SK-N-SH treated with all-trans-retinoic acid at 6 μM for 48 hours (cell line): ENCODE measurements at regions not wholly inside any gene's neighbourhood (a gene's known extent, or its start where the extent isn't known, plus 50 kb on each side); places are given as distances from the start of the nearest gene placed in this dataset.

Experiments
- ATAC-seq: fragments of 200-7000 bp; cut with Tn5 transposase; 3 replicates; pipeline ENCODE4 v1.9.1; 2020; ENCODE audit warnings: mild to moderate bottlenecking, moderate library complexity
- ARNTL ChIP-seq: fragments of 450-650 bp; formaldehyde crosslinking; IDR thresholded peaks from 2 replicates; pipeline ENCODE4 v1.5.0; 2020; ENCODE audit warnings: low read depth, mild to moderate bottlenecking, moderate library complexity, borderline replicate concordance
- BACH2 ChIP-seq: fragments of 250-450 bp; sonication (Bioruptor Pico); IDR thresholded peaks from 2 replicates; pipeline ENCODE4 v1.9.0; 2021; ENCODE audit warnings: mild to moderate bottlenecking, borderline replicate concordance
- CSDC2 ChIP-seq: fragments of 250-450 bp; sonication (Bioruptor Pico); IDR thresholded peaks from 2 replicates; pipeline ENCODE4 v1.5.0; 2020; ENCODE audit warnings: mild to moderate bottlenecking, moderate library complexity
- CSRNP3 ChIP-seq: fragments of 250-450 bp; sonication (Bioruptor Pico); IDR thresholded peaks from 2 replicates; pipeline ENCODE4 v1.5.1; 2021; ENCODE audit warnings: mild to moderate bottlenecking, moderate library complexity
- ESRRG ChIP-seq: fragments of 250-450 bp; sonication (Bioruptor Pico); IDR thresholded peaks from 2 replicates; pipeline ENCODE4 v1.6.1; 2021; ENCODE audit warnings: mild to moderate bottlenecking
- GLIS3 ChIP-seq: fragments of 250-450 bp; sonication (Bioruptor Pico); IDR thresholded peaks from 2 replicates; pipeline ENCODE4 v1.5.0; 2020; ENCODE audit warnings: mild to moderate bottlenecking, moderate library complexity
- ISL1 ChIP-seq: fragments of 250-450 bp; sonication (Bioruptor Pico); IDR thresholded peaks from 2 replicates; pipeline ENCODE4 v2.1.2; 2022; ENCODE audit warnings: mild to moderate bottlenecking, moderate library complexity
- OSR1 ChIP-seq: fragments of 250-450 bp; sonication (Bioruptor Pico); IDR thresholded peaks from 2 replicates; pipeline ENCODE4 v1.8.0; 2022; ENCODE audit warnings: moderate library complexity, mild to moderate bottlenecking, inconsistent platforms
- PATZ1 ChIP-seq: fragments of 250-450 bp; sonication (Bioruptor Pico); IDR thresholded peaks from 2 replicates; pipeline ENCODE4 v1.8.0; 2020; ENCODE audit warnings: mild to moderate bottlenecking, moderate library complexity, borderline replicate concordance
- PPARA ChIP-seq: fragments of 250-450 bp; sonication (Bioruptor Pico); IDR thresholded peaks from 2 replicates; pipeline ENCODE4 v1.5.0; 2020; ENCODE audit warnings: mild to moderate bottlenecking, borderline replicate concordance
- RARB ChIP-seq: fragments of 250-450 bp; sonication (Bioruptor Pico); IDR thresholded peaks from 2 replicates; pipeline ENCODE4 v1.8.0; 2021; ENCODE audit warnings: mild to moderate bottlenecking, moderate library complexity
- SNAI2 ChIP-seq: fragments of 250-450 bp; sonication (Bioruptor Pico); IDR thresholded peaks from 2 replicates; pipeline ENCODE4 v1.5.0; 2020; ENCODE audit warnings: mild to moderate bottlenecking, moderate library complexity
- TCF4 ChIP-seq: fragments of 250-450 bp; sonication (Bioruptor Pico); IDR thresholded peaks from 2 replicates; pipeline ENCODE4 v1.8.0; 2021; ENCODE audit warnings: mild to moderate bottlenecking, moderate library complexity, borderline replicate concordance
- TOX ChIP-seq: fragments of 250-450 bp; sonication (Bioruptor Pico); IDR thresholded peaks from 2 replicates; pipeline ENCODE4 v1.8.0; 2021; ENCODE audit warnings: mild to moderate bottlenecking, moderate library complexity, borderline replicate concordance
- TSHZ2 ChIP-seq: fragments of 250-450 bp; sonication (Bioruptor Pico); IDR thresholded peaks from 2 replicates; pipeline ENCODE4 v1.5.0; 2020; ENCODE audit warnings: mild to moderate bottlenecking, moderate library complexity
- ZC3H10 ChIP-seq: fragments of 250-450 bp; sonication (Bioruptor Pico); IDR thresholded peaks from 2 replicates; pipeline ENCODE4 v1.5.1; 2021; ENCODE audit warnings: mild to moderate bottlenecking, moderate library complexity
- ZFP3 ChIP-seq: fragments of 250-450 bp; sonication (Bioruptor Pico); IDR thresholded peaks from 2 replicates; pipeline ENCODE4 v1.5.0; 2020; ENCODE audit warnings: mild to moderate bottlenecking, moderate library complexity
- ZFP30 ChIP-seq: fragments of 450-650 bp; formaldehyde crosslinking; IDR thresholded peaks from 2 replicates; pipeline ENCODE4 v1.5.0; 2022; ENCODE audit warnings: mild to moderate bottlenecking, moderate library complexity
- ZNF565 ChIP-seq: fragments of 450-650 bp; formaldehyde crosslinking; conservative IDR thresholded peaks from 2 replicates; pipeline ENCODE4 v1.5.0; 2020; ENCODE audit warnings: low read depth, mild to moderate bottlenecking, moderate library complexity
- ZNF70 ChIP-seq: fragments of 450-650 bp; formaldehyde crosslinking; IDR thresholded peaks from 2 replicates; pipeline ENCODE4 v1.5.0; 2020; ENCODE audit warnings: mild to moderate bottlenecking, moderate library complexity
- ZNF8 ChIP-seq: fragments of 450-650 bp; formaldehyde crosslinking; IDR thresholded peaks from 2 replicates; pipeline ENCODE4 v1.5.0; 2020; ENCODE audit warnings: mild to moderate bottlenecking, moderate library complexity
- TF ChIP-seq, protein P1 (sequence below): fragments of 250-450 bp; sonication (Bioruptor Pico); IDR thresholded peaks from 2 replicates; pipeline ENCODE4 v1.5.1; 2020; ENCODE audit warnings: low read depth, mild to moderate bottlenecking, moderate library complexity

DNA sequence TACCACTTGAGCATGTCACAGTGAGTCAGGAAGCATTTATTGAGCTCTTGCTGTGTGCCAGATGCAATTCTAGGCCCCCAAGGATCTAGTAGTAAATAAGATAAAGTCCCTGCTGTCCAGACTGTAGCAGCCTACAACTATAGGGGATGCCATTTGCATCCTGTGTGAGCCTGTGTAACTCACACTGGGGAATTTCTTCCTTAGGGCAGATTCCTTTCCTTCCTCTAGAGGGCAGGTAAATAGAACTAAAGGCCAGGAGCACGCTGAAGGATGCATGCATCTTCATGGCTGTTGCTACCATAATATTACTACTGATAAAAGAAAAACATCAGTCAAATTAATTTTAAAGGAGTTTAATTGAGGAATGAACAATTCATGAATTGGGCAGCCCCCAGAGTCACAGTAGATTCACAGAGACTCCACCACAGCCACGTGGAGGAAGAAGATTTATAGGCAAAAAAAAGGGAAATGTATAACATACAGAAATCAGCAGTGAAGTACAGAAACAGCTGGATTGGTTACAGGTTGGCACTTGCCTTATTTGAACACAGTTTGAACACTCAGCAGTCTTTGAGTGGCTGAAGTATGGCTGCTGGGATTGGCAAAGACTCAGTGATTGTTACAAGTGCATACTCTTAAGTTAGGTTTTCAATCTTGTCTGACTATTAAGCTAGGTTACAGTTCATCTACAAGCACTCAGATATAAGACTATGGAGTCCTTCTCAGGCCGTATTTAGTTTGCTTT lies 98.9 kb downstream of the ACTL7B start:
- TF ChIP-seq CSDC2 (CRISPR knock-in tag), result no peak
- TF ChIP-seq GLIS3 (CRISPR knock-in tag), result no peak
- no peak for TF ChIP-seq OSR1 (CRISPR knock-in tag)
- no peak for TF ChIP-seq SNAI2 (CRISPR knock-in tag)
- no peak for TF ChIP-seq RARB (CRISPR knock-in tag)
- no peak for TF ChIP-seq ZNF565
- TF ChIP-seq ESRRG (CRISPR knock-in tag), result no peak
- TF ChIP-seq, protein P1, sequence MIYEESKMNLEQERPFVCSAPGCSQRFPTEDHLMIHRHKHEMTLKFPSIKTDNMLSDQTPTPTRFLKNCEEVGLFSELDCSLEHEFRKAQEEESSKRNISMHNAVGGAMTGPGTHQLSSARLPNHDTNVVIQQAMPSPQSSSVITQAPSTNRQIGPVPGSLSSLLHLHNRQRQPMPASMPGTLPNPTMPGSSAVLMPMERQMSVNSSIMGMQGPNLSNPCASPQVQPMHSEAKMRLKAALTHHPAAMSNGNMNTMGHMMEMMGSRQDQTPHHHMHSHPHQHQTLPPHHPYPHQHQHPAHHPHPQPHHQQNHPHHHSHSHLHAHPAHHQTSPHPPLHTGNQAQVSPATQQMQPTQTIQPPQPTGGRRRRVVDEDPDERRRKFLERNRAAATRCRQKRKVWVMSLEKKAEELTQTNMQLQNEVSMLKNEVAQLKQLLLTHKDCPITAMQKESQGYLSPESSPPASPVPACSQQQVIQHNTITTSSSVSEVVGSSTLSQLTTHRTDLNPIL (CRISPR knock-in tag), result no peak
- TF ChIP-seq BACH2 (CRISPR knock-in tag), result no peak
- ATAC-seq, result peak; percentile 49; the same call in 1 of the 3 replicates

GRCh38 chr9:108755979-108756378 lies 99.8 kb downstream of the ACTL7B start:
- TF ChIP-seq ZFP3 (CRISPR knock-in tag) (no peak), TSHZ2 (CRISPR knock-in tag) (no peak), OSR1 (CRISPR knock-in tag) (no peak), ZNF565 (no peak), ZNF8 (CRISPR knock-in tag) (no peak), ISL1 (no peak), GLIS3 (CRISPR knock-in tag) (no peak), ZNF70 (no peak), RARB (CRISPR knock-in tag) (no peak), PPARA (CRISPR knock-in tag) (no peak), BACH2 (CRISPR knock-in tag) (no peak), ESRRG (CRISPR knock-in tag) (no peak), TOX (no peak), CSDC2 (CRISPR knock-in tag) (no peak), ARNTL (no peak), ZFP30 (CRISPR knock-in tag) (no peak), PATZ1 (CRISPR knock-in tag) (no peak), CSRNP3 (CRISPR knock-in tag) (no peak), SNAI2 (CRISPR knock-in tag) (no peak)
- TF ChIP-seq, protein P1 (CRISPR knock-in tag), result no peak
- ATAC-seq, result no peak

GRCh38 chr9:108751369-108751768 lies 104.4 kb downstream of the ACTL7B start:
- no peak for ATAC-seq
- TF ChIP-seq ESRRG (CRISPR knock-in tag) (no peak), PATZ1 (CRISPR knock-in tag) (no peak), ZNF8 (CRISPR knock-in tag) (no peak), TOX (no peak), CSRNP3 (CRISPR knock-in tag) (no peak), ZNF565 (no peak), ZC3H10 (CRISPR knock-in tag) (no peak), TCF4 (CRISPR knock-in tag) (no peak), PPARA (CRISPR knock-in tag) (no peak)
- TF ChIP-seq, protein P1 (CRISPR knock-in tag), result no peak
